ENCODE measurements at regions not wholly inside any gene's neighbourhood (a gene's known extent, or its start where the extent isn't known, plus 50 kb on each side); places are given as distances from the start of the nearest gene placed in this dataset.

GRCh38 chr6:126747728-126748540 lies 370.5 kb upstream of the RSPO3 start:
- no peak for DNase-seq (ENCODE audit: low read depth in 2 of 2)

DNA sequence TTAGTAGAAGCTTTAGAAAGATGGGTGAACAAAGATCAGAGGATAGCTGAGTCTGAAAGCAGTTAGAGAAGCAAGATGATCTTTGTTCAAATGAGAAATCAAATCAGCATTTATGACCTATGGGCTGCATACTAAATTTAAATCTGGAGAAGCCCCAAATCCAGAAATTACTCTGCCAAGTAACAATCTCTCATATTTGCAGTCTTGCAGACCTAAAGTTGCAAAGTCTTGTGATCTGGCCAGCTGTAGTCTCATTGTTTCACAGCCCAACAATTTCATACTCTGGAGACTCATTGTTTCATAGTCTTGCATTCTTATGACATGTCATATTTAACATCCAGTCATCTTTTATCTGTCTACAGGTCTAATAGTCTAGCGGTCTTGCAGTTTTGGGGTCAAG lies 364.9 kb upstream of the RSPO3 start:
- no peak for DNase-seq (ENCODE audit: low read depth in 2 of 2)

DNA sequence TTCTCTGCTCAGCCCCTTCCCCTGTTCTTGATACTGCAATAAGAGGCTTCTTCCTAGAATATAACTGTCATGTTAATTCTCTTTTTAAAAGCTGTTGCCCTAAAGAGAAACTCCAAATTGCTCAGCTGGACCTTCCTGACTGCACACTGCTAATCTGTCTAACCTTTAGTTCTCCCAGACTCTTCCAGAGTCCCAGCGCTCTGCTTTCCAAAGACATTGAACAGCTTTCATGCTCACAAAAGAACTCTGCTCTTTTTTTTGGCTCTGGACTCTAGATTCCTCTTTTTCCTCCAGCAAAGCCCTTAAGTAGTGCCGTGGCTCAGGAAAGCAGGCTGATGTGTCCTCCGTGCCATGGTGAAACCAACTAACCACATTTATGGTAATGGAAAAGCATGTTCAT lies 356.6 kb upstream of the RSPO3 start:
- no peak for DNase-seq (ENCODE audit: low read depth in 2 of 2)

DNA sequence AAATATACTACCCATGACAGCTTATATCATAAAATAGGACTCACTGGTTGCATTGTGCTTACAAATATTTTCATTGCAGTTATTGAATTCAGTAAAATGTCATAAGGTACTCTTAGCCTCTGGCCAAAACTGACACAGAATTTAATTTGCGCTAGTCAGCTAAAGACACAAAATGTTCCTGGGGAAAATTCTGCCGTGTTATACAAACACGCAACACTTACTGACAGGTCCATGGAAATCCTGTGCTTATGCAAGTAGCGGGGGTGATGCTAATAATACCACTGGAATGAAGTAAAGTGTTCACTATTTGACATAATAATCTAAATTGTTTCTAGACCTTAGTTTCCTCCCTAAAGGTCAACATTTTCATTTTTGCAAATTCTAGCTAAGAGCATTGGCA lies 354.4 kb upstream of the RSPO3 start:
- no peak for DNase-seq (ENCODE audit: low read depth in 2 of 2)

DNA sequence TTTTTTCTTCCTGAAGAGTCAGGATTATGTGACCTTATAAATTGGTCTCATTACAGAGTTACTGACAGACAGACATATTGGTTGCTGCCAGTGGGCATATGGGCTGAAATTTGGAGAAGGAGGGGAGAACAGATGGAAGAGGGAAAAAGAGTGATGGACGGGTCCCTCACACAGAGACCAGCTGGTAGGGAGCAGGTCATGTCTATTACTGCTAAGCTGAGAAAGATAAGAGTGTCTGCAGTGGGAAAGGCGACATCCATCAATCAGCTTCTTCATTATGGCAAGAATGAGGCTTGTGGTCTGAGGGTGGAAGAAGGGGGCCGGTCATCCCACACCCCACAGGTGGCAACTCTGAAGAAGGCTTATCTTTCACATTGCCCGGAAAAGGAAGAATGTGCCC lies 353.8 kb upstream of the RSPO3 start:
- no peak for DNase-seq (ENCODE audit: low read depth in 2 of 2)

DNA sequence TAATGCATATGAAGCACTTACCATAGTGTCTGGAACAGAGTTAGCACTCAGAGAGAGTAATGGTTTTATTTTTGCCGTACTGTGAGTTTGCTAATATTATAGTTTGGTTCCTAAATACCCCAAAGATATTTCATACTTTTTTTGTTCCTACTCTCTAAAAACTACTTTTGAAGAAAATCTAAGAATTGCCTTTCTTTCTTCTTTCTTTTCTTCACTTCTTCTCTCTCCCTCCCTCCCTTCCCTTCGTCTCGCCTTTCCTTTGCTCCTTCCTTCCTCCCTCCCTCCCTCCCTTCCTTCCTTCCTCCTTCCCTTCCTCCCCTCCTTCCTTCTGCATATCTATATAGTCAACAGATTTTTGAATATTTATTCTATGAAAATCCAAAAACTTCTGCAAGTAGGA lies 351.7 kb upstream of the RSPO3 start:
- no peak for DNase-seq (ENCODE audit: low read depth in 2 of 2)

DNA sequence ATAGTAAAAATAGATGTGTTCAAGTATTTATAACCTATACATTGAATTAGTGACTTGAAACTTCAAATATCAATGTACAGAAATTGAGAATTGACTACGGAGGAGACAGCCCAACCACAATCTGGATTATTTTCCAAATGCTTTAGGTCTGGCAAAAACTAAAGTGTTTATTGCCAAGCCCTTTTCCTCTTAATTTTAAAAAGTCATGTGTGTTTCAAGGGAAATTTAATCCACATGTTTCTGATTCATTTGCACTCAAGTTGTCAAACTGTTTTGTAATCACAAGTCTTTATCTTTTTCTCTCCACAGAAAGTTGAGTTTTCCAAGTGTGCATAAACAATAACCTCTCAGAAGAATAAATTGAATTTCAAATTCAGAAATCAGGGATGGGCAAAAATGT lies 350.8 kb upstream of the RSPO3 start:
- DNase-seq (ENCODE audit: low read depth in 2 of 2), result no peak

DNA sequence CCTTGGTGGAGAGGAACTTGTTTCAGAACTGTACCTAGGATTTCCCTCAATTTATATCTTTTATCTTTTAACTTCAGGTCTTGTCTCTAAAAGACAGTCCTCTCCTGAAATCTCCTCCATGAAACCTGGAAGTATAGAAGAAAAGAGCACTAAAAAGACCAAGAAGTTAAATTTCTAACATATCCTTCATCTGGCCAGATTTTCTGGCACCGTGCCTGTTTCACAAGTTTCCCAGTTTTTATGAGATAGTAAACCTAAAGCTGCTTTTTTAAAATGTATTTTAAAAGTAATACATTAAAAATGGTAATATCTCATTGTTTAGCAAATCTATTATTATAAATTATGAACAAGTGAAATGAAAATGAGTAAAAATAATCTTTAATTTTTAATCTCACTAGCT lies 348.3 kb upstream of the RSPO3 start:
- DNase-seq (ENCODE audit: low read depth in 2 of 2), result no peak

DNA sequence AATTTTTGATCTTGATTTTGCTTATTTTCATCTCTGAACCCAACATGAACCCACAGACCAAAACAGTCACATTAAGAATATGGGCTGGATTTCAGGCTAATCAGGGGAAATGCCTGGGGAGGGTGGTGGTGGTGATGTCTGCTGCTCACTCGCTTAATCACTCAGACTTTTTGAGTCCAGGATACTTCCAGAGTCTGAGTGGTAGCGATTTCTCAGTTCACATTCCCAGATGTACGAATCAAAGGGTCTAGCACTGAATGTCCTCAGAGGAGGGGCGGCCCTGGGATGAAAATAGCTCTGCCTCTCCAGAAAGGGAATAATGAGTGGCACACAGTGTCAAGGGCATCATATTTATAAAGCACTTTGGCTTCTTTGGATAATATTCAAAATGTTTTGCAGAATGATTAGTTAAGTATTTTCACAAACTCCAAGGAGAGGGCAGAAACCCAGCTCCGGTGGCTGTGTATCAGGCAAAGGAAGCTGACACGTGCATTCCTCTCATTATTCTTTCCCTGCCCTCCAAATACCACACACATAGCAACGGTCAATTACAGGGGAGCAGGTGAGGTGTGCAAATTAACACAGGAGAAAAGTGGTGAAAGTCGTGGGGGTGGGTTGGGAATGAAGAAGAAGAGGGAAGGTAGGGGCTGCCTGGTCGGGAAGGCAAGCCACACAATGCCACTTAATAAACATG lies 345.2 kb upstream of the RSPO3 start:
- no peak for DNase-seq (ENCODE audit: low read depth in 2 of 2)

DNA sequence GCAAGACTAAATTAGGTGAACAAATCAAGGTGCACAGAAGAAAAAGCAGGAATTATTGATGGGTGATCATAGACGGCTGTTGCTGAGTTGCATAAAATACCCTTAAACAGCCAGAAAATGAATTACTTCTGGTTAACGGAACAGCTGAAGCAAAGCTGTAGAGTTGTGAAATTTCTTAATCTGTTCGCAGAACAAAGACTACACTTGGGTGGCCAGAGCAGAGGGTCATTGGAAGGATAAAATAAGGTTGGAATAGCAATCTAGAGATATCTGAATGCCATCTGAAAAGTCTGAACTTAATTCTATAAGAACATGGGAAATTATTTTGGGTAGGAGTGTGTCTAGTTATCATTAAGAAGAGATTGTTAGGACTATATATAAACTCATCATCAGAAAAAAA lies 339.1 kb upstream of the RSPO3 start:
- DNase-seq (ENCODE audit: low read depth in 2 of 2), result no peak

GRCh38 chr6:126781582-126781981 lies 336.9 kb upstream of the RSPO3 start:
- DNase-seq (ENCODE audit: low read depth in 2 of 2), result no peak

DNA sequence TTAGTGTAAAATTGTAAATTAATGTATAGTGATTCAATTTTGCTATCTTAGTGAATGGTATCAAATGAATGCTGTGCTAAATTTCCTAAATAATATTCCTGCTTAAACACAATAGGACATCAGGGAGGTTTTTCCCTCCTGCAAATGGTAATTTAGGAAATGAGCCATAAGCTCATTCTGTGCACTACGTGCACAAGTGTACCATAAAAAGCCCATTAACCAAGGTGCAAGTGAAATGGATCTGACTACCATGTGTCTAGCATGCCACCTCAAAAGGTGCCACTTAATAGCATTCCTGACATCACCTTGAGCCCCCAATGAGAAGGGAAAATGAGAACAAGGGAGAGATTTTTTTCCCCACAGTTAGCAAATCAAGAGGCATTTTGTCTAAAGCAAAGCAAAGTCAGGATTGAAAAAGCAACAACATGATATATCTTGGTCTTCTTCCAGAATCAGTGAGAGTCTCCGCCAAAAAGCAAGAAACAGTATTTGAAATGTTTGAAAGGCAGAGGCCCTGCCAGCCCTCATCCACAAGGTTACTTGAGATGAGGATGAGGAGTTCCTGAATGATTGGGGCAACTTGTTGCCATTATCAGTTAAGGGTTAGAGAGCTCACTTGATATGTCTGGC lies 334.2 kb upstream of the RSPO3 start:
- no peak for DNase-seq (ENCODE audit: low read depth in 2 of 2)

DNA sequence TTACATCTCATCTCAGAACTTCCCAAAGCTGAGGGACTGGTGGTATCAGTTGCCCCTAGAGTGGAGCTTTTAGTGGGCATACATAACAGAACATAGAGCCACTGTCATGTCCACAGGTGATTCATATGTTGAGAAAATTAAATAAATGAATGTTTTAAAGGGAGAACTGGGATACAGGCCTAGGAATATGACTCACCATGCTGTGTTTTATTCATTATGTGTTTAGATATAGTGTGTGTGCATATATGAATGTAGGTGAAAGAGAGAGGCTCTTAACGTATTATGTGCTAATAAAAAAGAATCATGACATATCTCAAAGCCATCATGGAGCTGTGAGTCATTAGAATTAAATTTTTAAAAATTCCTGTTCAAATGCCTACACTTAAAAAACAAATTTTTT lies 332.2 kb upstream of the RSPO3 start:
- no peak for DNase-seq (ENCODE audit: low read depth in 2 of 2)

DNA sequence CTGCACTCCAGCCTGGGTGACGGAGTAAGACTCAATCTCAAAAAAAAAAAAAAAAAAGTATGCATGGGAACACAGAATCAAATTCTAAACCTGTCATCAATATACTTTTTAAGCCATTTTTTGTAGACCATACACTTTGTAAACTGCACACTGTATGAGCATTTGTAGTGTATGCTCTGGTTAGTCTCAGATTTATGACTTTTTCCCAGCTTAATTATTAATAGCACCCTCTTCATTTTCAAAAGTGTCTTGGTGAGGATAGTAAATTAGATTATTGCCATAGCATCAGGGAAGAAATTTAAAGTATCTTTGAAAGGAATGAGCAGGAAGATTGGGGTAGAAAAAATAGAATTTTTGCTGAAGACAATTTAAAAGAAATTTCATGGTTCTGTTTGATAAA lies 330.8 kb upstream of the RSPO3 start:
- DNase-seq (ENCODE audit: low read depth in 2 of 2), result no peak

- DNase-seq (ENCODE audit: low read depth in 2 of 2), result no peak
Measured at GRCh38 chr6:126788861-126789365, 329.6 kb upstream of the RSPO3 start.

DNA sequence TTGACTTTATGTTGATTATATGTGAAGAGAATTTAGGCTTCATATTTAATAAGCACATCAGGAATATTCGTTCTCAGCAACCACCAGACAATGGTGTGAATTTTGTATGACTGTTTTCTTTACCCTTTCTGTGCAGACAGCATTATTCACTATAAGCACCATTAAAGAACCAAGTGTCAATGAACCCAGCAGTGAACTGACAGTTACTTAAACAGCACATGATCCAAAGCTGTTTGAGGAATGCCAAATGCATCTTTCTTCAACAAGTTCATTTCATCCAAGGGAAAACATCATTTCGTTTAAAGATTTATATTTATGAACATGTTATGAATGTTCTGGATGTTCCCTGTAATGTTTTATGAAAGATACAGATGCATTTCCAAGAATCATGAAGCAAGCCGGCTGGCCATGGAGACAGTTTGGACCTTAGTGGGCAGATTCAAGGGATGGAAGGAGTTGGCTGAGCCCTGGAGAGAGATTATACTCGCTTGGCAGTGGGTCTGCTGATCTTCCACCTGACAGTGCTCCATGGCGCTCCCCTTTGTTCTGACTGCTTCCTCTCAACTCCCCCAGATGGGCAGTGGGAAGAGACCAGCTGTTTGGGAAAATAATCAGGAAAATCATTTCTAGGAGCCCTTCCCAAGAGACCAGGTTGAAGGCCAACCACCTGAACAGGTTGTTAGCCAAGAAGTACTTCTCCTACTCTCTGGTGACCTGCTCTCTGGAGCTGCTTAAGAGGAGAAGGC lies 326.0 kb upstream of the RSPO3 start:
- no peak for DNase-seq (ENCODE audit: low read depth in 2 of 2)

DNA sequence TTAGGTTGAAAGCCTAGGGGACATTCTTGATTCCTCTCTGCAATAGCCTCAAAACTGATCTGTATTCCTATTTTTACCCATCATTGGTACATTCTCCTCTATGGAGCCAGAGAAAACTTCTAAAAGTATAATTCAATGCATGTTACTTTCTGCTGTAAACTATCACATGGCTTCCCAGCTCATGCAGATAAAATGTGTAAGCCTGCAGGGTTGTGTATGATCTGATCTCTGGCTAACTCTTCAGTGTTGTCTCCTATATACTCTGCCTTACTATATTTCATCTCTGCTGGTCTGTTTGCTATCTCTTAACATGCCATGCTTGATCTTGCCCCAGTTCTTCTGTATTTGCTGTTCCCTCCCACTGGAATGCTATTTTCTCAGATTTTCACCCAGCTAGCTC lies 323.3 kb upstream of the RSPO3 start:
- no peak for DNase-seq (ENCODE audit: low read depth in 2 of 2)

GRCh38 chr6:126797981-126798380 lies 320.5 kb upstream of the RSPO3 start:
- no peak for DNase-seq (ENCODE audit: low read depth in 2 of 2)

DNA sequence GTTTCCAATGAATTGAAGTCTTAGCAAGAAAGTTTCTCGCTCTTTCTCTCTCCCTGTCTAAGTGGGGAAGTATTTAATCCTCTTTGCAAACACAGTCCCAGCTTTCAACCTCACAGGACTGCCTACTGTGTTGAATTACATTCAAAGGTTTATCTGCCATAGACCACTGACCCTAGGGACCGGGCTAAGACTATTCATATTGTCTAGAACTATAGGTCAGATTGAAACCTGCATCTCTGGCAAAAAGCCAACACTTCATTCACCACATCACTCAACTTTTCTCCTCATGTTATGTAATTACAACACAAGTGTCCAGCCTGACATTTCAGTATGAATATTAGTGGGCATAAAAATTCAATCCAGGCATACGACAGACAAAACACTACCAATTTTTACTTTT lies 314.7 kb upstream of the RSPO3 start:
- no peak for DNase-seq (ENCODE audit: low read depth in 2 of 2)

- peak in 1 of 2 donors; percentile 1 for DNase-seq (ENCODE audit: low read depth in 2 of 2)
Measured at GRCh38 chr6:126804332-126805064, 314.0 kb upstream of the RSPO3 start.

- DNase-seq (ENCODE audit: low read depth in 2 of 2), result no peak
Measured at GRCh38 chr6:126805861-126806260, 312.6 kb upstream of the RSPO3 start.
